22Rv1 (cell line): ENCODE measurements at regions not wholly inside any gene's neighbourhood (a gene's known extent, or its start where the extent isn't known, plus 50 kb on each side); places are given as distances from the start of the nearest gene placed in this dataset.

Experiments used
- CTCF ChIP-seq: fragments of 450-650 bp; IDR thresholded peaks from 2 replicates; pipeline ENCODE4 v1.5.1; 2017; ENCODE audit warnings: mild to moderate bottlenecking
- ZFX ChIP-seq: fragments of 450-650 bp; IDR thresholded peaks from 2 replicates; pipeline ENCODE4 v1.6.1; 2017; ENCODE audit warnings: antibody characterized with exemption, borderline replicate concordance

GRCh38 chr2:23023722-23024121 lies 361.3 kb upstream of the KLHL29 start:
- TF ChIP-seq CTCF: no peak
- no peak for TF ChIP-seq ZFX
